Astrocyte (in vitro differentiated cells and primary cell): ENCODE measurements at regions not wholly inside any gene's neighbourhood (a gene's known extent, or its start where the extent isn't known, plus 50 kb on each side); places are given as distances from the start of the nearest gene placed in this dataset.
"Not testable (repeated sequence)": the region's sequence is repeated elsewhere in the genome, so short reads cannot be mapped to it uniquely, and the experiment has no call there.

ENCODE experiments used
- DNase-seq: peaks from one replicate; pipeline ENCODE4 v3.0.0-alpha.2; 2010; ENCODE audit warnings: low read depth
- FAIRE-seq: peaks from 2 replicates; lab custom pipeline; 2011; peaks lifted over from hg19 to GRCh38; lab: Jason Lieb, UNC
- H2AFZ ChIP-seq: 2 replicates; pipeline ENCODE4 v1.6.0; 2012; ENCODE audit warnings: low read depth, low read length, inconsistent platforms
- H3K27ac ChIP-seq: 2 replicates; pipeline ENCODE4 v1.5.1; 2011; ENCODE audit warnings: low read depth, low read length, inconsistent platforms
- H3K27me3 ChIP-seq: 2 replicates; pipeline ENCODE4 v1.6.0; 2011; ENCODE audit warnings: low read length, inconsistent platforms; ENCODE audit not compliant: insufficient read depth
- H3K36me3 ChIP-seq: 2 replicates; pipeline ENCODE4 v1.5.1; 2011; ENCODE audit warnings: low read length, inconsistent platforms; ENCODE audit not compliant: insufficient read depth
- H3K4me1 ChIP-seq: 2 replicates; pipeline ENCODE4 v1.5.1; 2011; ENCODE audit warnings: low read length, inconsistent platforms; ENCODE audit not compliant: insufficient read depth
- H3K4me2 ChIP-seq: 2 replicates; pipeline ENCODE4 v1.6.0; 2012; ENCODE audit warnings: low read length, inconsistent platforms
- H3K4me3 ChIP-seq: 2 replicates; pipeline ENCODE4 v1.5.1; 2011; ENCODE audit warnings: low read depth, mild to moderate bottlenecking, low read length, inconsistent platforms; ENCODE audit not compliant: insufficient read depth
- H3K79me2 ChIP-seq: 2 replicates; pipeline ENCODE4 v1.6.0; 2012; ENCODE audit warnings: mild to moderate bottlenecking, low read length, inconsistent platforms; ENCODE audit not compliant: insufficient read depth
- H3K9ac ChIP-seq: 2 replicates; pipeline ENCODE4 v1.6.0; 2012; ENCODE audit warnings: mild to moderate bottlenecking, low read length, inconsistent platforms
- H3K9me3 ChIP-seq: 2 replicates; pipeline ENCODE4 v1.5.1; 2012; ENCODE audit warnings: low read depth, mild to moderate bottlenecking, low read length, inconsistent platforms; ENCODE audit not compliant: insufficient read depth
- H4K20me1 ChIP-seq: 2 replicates; pipeline ENCODE4 v1.6.0; 2012; ENCODE audit warnings: low read length, inconsistent platforms; ENCODE audit not compliant: insufficient read depth
- H3K27ac Mint-ChIP-seq: one replicate; pipeline ENCODE4 v1.8.0; 2021; ENCODE audit warnings: mild to moderate bottlenecking, mixed read lengths; ENCODE audit not compliant: unreplicated experiment
- H3K27me3 Mint-ChIP-seq: one replicate; pipeline ENCODE4 v1.8.0; 2021; ENCODE audit warnings: low read depth, mixed read lengths; ENCODE audit not compliant: unreplicated experiment
- H3K36me3 Mint-ChIP-seq: one replicate; pipeline ENCODE4 v1.8.0; 2021; ENCODE audit warnings: low read depth, mixed read lengths; ENCODE audit not compliant: unreplicated experiment
- H3K4me1 Mint-ChIP-seq: one replicate; pipeline ENCODE4 v1.8.0; 2021; ENCODE audit warnings: low read depth, mixed read lengths; ENCODE audit not compliant: unreplicated experiment
- H3K4me3 Mint-ChIP-seq: one replicate; pipeline ENCODE4 v1.8.0; 2021; ENCODE audit warnings: mild to moderate bottlenecking, moderate library complexity, mixed read lengths; ENCODE audit not compliant: unreplicated experiment
- H3K9me3 Mint-ChIP-seq: one replicate; pipeline ENCODE4 v1.8.0; 2021; ENCODE audit warnings: mild to moderate bottlenecking, mixed read lengths; ENCODE audit not compliant: unreplicated experiment
- EZH2 ChIP-seq: IDR thresholded peaks from 2 replicates; pipeline ENCODE4 v1.6.1; 2012; ENCODE audit warnings: mild to moderate bottlenecking, low read length, inconsistent platforms; ENCODE audit not compliant: insufficient read depth
- TF ChIP-seq, protein P1 (sequence below): IDR thresholded peaks from 2 replicates; pipeline ENCODE4 v1.5.1; 2011; ENCODE audit warnings: low read depth, mild to moderate bottlenecking, inconsistent platforms, low read length, moderate library complexity; ENCODE audit not compliant: insufficient read depth

DNA sequence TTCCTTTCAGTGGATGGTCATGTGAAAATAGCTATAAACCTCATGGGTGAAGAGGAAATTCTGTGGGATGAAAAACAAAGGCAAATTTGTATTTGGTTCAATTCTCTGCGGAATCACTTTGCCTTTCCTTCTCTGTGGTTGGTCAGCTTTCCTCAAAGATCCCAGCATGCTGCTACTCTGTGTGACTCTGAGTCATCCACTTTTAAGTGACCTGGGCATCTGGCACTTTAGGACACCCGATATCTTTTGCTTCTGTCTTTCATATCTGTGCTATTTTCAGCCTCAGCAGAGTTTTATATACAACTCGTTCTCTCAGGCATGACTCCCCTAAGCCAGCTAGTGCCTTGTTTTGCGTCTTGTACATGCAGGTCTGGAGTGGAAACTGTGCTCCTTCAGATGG, 217.0 kb upstream of the PIEZO2 start:
- no peaks in the 10 kb centered on the region for H3K27me3 ChIP-seq
- H2AFZ ChIP-seq, result no peak overlapping the region
- Mint-ChIP-seq H3K36me3 (no peaks in the 10 kb centered on the region), H3K4me1 (peaks cover 9% of the 10 kb centered on the region), H3K9me3 (peaks cover 2% of the 10 kb centered on the region), H3K4me3 (no peak overlapping the region), H3K27me3 (no peaks in the 10 kb centered on the region), H3K27ac (no peak overlapping the region)
- H3K9ac ChIP-seq, result no peak overlapping the region
- H3K79me2 ChIP-seq, result no peaks in the 10 kb centered on the region
- peak overlapping the region; percentile 18 for H3K4me2 ChIP-seq
- peaks cover 5% of the 10 kb centered on the region for H3K4me1 ChIP-seq
- H4K20me1 ChIP-seq, result no peaks in the 10 kb centered on the region
- H3K27ac ChIP-seq, result no peak overlapping the region
- H3K9me3 ChIP-seq, result no peaks in the 10 kb centered on the region
- DNase-seq (peak; percentile 31), FAIRE-seq (no peak)
- no peak for TF ChIP-seq EZH2
- TF ChIP-seq, protein P1, sequence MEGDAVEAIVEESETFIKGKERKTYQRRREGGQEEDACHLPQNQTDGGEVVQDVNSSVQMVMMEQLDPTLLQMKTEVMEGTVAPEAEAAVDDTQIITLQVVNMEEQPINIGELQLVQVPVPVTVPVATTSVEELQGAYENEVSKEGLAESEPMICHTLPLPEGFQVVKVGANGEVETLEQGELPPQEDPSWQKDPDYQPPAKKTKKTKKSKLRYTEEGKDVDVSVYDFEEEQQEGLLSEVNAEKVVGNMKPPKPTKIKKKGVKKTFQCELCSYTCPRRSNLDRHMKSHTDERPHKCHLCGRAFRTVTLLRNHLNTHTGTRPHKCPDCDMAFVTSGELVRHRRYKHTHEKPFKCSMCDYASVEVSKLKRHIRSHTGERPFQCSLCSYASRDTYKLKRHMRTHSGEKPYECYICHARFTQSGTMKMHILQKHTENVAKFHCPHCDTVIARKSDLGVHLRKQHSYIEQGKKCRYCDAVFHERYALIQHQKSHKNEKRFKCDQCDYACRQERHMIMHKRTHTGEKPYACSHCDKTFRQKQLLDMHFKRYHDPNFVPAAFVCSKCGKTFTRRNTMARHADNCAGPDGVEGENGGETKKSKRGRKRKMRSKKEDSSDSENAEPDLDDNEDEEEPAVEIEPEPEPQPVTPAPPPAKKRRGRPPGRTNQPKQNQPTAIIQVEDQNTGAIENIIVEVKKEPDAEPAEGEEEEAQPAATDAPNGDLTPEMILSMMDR, result no peak
- no peak overlapping the region for H3K4me3 ChIP-seq
- H3K36me3 ChIP-seq, result no peaks in the 10 kb centered on the region

GRCh38 chr18:11362856-11363255, 213.5 kb upstream of the PIEZO2 start:
- Mint-ChIP-seq H3K4me3 (no peak overlapping the region), H3K4me1 (peaks cover 7% of the 10 kb centered on the region), H3K36me3 (no peaks in the 10 kb centered on the region), H3K27me3 (no peaks in the 10 kb centered on the region), H3K27ac (no peak overlapping the region), H3K9me3 (peaks cover under 1% of the 10 kb centered on the region)
- Histone ChIP-seq H3K9ac (no peak overlapping the region), H3K27me3 (no peaks in the 10 kb centered on the region), H3K4me2 (no peak overlapping the region), H3K36me3 (no peaks in the 10 kb centered on the region), H3K9me3 (no peaks in the 10 kb centered on the region), H4K20me1 (no peaks in the 10 kb centered on the region), H3K4me1 (peaks cover 5% of the 10 kb centered on the region), H2AFZ (no peak overlapping the region), H3K4me3 (no peak overlapping the region), H3K27ac (no peak overlapping the region), H3K79me2 (no peaks in the 10 kb centered on the region)
- DNase-seq, result no peak
- FAIRE-seq, result no peak
- TF ChIP-seq, protein P1, result no peak
- no peak for TF ChIP-seq EZH2

- H3K27ac Mint-ChIP-seq, H3K4me2 ChIP-seq, H4K20me1 ChIP-seq, H3K36me3 ChIP-seq, H2AFZ ChIP-seq, H3K79me2 ChIP-seq, H3K4me3 Mint-ChIP-seq, H3K9me3 ChIP-seq, DNase-seq, H3K27me3 Mint-ChIP-seq, H3K4me3 ChIP-seq, H3K9ac ChIP-seq, H3K27me3 ChIP-seq, H3K36me3 Mint-ChIP-seq, H3K4me1 ChIP-seq, FAIRE-seq, H3K27ac ChIP-seq, H3K9me3 Mint-ChIP-seq, H3K4me1 Mint-ChIP-seq: not testable (repeated sequence)
Observed at GRCh38 chr18:11361862-11362261, 212.5 kb upstream of the PIEZO2 start.
